Neural cell (in vitro differentiated cells): ENCODE measurements at regions not wholly inside any gene's neighbourhood (a gene's known extent, or its start where the extent isn't known, plus 50 kb on each side); places are given as distances from the start of the nearest gene placed in this dataset.

Source experiments
- H2AFZ ChIP-seq: fragments of 200-600, 300-800 bp; sonication (generic), shearing (Covaris generic); 2 replicates; pipeline ENCODE4 v1.6.0; 2014; ENCODE audit warnings: low read depth, mild to moderate bottlenecking, antibody characterized with exemption, low read length, moderate library complexity
- H3F3A ChIP-seq: fragments of 200-600 bp; shearing (Covaris generic); 2 replicates; pipeline ENCODE4 v1.6.1; 2016; ENCODE audit warnings: mild to moderate bottlenecking, moderate library complexity, mixed read lengths, antibody characterized with exemption, low read length; ENCODE audit not compliant: insufficient read depth, poor library complexity, severe bottlenecking
- H3K27ac ChIP-seq: fragments of 200-600, 300-800 bp; sonication (generic), shearing (Covaris generic); 2 replicates; pipeline ENCODE4 v1.5.1; 2014; ENCODE audit warnings: mild to moderate bottlenecking, low read length, moderate library complexity
- H3K27me3 ChIP-seq: fragments of 300-800, 200-600 bp; sonication (generic), shearing (Covaris generic); 2 replicates; pipeline ENCODE4 v1.6.0; 2014; ENCODE audit warnings: mild to moderate bottlenecking, low read depth, low read length, moderate library complexity; ENCODE audit not compliant: insufficient read depth
- H3K36me3 ChIP-seq: fragments of 300-800, 200-600 bp; sonication (generic), shearing (Covaris generic); 2 replicates; pipeline ENCODE4 v1.5.1; 2014; ENCODE audit warnings: mild to moderate bottlenecking, antibody characterized with exemption, low read length, moderate library complexity; ENCODE audit not compliant: insufficient read depth
- H3K4me2 ChIP-seq: fragments of 300-800, 200-600 bp; sonication (generic), shearing (Covaris generic); 2 replicates; pipeline ENCODE4 v1.6.0; 2014; ENCODE audit warnings: mild to moderate bottlenecking, low read length
- H3K4me3 ChIP-seq: fragments of 300-800, 200-600 bp; sonication (generic), shearing (Covaris generic); 2 replicates; pipeline ENCODE4 v1.5.1; 2014; ENCODE audit warnings: mild to moderate bottlenecking, low read length, moderate library complexity
- H3K79me2 ChIP-seq: fragments of 200-600 bp; shearing (Covaris generic); replicated peaks from 2 replicates; pipeline ENCODE4 v1.6.0; 2014; ENCODE audit warnings: mild to moderate bottlenecking, low read length, moderate library complexity; ENCODE audit not compliant: insufficient read depth
- H3K9ac ChIP-seq: fragments of 300-800, 200-600 bp; sonication (generic), shearing (Covaris generic); 2 replicates; pipeline ENCODE4 v1.6.1; 2016; ENCODE audit warnings: mild to moderate bottlenecking, low read length, mixed read lengths
- H3K9me2 ChIP-seq: fragments of 200-600 bp; shearing (Covaris generic); 2 replicates; pipeline ENCODE4 v1.6.1; 2016; ENCODE audit warnings: mild to moderate bottlenecking, low read length, mixed read lengths; ENCODE audit not compliant: insufficient read depth
- H3K9me3 ChIP-seq: fragments of 200-600, 300-800 bp; sonication (generic), shearing (Covaris generic); 2 replicates; pipeline ENCODE4 v1.6.1; 2016; ENCODE audit warnings: mild to moderate bottlenecking, mixed run types, low read length, moderate library complexity, mixed read lengths
- H4K20me1 ChIP-seq: fragments of 200-600 bp; shearing (Covaris generic); 2 replicates; pipeline ENCODE4 v1.6.1; 2016; ENCODE audit warnings: mild to moderate bottlenecking, mixed run types; ENCODE audit not compliant: insufficient read depth
- CTCF ChIP-seq: fragments of 450-650 bp; IDR thresholded peaks from 2 replicates; pipeline ENCODE4 v1.5.1; 2014; ENCODE audit warnings: antibody characterized with exemption, mild to moderate bottlenecking, moderate library complexity; ENCODE audit not compliant: poor library complexity, severe bottlenecking
- EP300 ChIP-seq: fragments of 450-650 bp; conservative IDR thresholded peaks from 2 replicates; pipeline ENCODE4 v1.6.1; 2014; ENCODE audit warnings: antibody characterized with exemption, mild to moderate bottlenecking, moderate library complexity; ENCODE audit not compliant: poor library complexity, severe bottlenecking
- EZH2 ChIP-seq: fragments of 200-600, 300-800 bp; shearing (Covaris generic), sonication (generic); IDR thresholded peaks from 2 replicates; pipeline ENCODE4 v1.6.1; 2014; ENCODE audit warnings: antibody characterized with exemption, low read length, borderline replicate concordance, mild to moderate bottlenecking; ENCODE audit not compliant: insufficient read depth, poor library complexity, severe bottlenecking
- MXI1 ChIP-seq: fragments of 450-650 bp; conservative IDR thresholded peaks from 2 replicates; pipeline ENCODE4 v1.6.1; 2014; ENCODE audit warnings: antibody characterized with exemption, mild to moderate bottlenecking; ENCODE audit not compliant: poor library complexity, severe bottlenecking
- POLR2AphosphoS5 ChIP-seq: IDR thresholded peaks from 2 replicates; pipeline ENCODE4 v1.6.1; 2012
- RAD21 ChIP-seq: fragments of 450-650 bp; conservative IDR thresholded peaks from 2 replicates; pipeline ENCODE4 v1.6.1; 2014; ENCODE audit warnings: antibody characterized with exemption, mild to moderate bottlenecking, moderate library complexity
- REST ChIP-seq: IDR thresholded peaks from 2 replicates; pipeline ENCODE4 v1.6.1; 2012; ENCODE audit warnings: borderline replicate concordance
- SMC3 ChIP-seq: fragments of 450-650 bp; conservative IDR thresholded peaks from 2 replicates; pipeline ENCODE4 v1.6.1; 2014; ENCODE audit warnings: antibody characterized with exemption, mild to moderate bottlenecking, moderate library complexity; ENCODE audit not compliant: poor library complexity
- TAF1 ChIP-seq: IDR thresholded peaks from 2 replicates; pipeline ENCODE4 v1.6.1; 2012; ENCODE audit warnings: low read depth

DNA sequence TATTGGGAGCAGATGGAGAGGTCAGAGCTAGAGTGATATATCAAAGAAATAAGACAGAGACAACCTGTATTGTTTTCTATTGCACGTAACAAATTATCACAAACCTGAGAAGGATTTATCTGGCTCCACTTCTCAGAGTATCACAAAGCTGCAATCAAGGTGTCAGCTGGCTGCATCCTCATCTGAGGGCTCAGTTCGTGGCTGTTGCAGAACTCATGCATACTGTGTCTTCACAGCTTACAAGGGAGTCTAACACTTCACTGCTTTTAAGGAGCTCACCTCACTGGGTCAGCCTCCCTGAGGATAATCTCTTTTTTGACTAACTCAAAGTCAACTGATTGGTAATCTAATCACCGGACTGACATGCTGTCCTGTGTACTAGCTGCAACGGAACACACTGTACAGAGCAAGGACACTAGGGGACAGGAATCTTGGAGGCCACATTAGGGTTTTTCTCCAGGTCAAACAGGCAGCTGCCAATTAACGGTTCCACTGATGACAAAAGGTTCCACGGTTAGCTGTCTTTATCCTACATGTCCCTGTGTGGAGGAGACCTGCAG is 1006.8 kb upstream of the SEMA6D start:
- no peak overlapping the region for H3K9ac ChIP-seq
- no peaks in the 10 kb centered on the region for H4K20me1 ChIP-seq
- no peaks in the 10 kb centered on the region for H3K9me3 ChIP-seq
- TF ChIP-seq RAD21 (no peak), MXI1 (no peak), EZH2 (no peak), CTCF (no peak), POLR2AphosphoS5 (no peak), EP300 (no peak), SMC3 (no peak), TAF1 (no peak), REST (no peak)
- no peaks in the 10 kb centered on the region for H3F3A ChIP-seq
- H3K4me2 ChIP-seq, result no peak overlapping the region
- H3K36me3 ChIP-seq, result no peaks in the 10 kb centered on the region
- H3K27ac ChIP-seq, result no peak overlapping the region
- no peak overlapping the region for H2AFZ ChIP-seq
- no peaks in the 10 kb centered on the region for H3K79me2 ChIP-seq
- no peaks in the 10 kb centered on the region for H3K27me3 ChIP-seq
- no peak overlapping the region for H3K4me3 ChIP-seq
- no peaks in the 10 kb centered on the region for H3K9me2 ChIP-seq

DNA sequence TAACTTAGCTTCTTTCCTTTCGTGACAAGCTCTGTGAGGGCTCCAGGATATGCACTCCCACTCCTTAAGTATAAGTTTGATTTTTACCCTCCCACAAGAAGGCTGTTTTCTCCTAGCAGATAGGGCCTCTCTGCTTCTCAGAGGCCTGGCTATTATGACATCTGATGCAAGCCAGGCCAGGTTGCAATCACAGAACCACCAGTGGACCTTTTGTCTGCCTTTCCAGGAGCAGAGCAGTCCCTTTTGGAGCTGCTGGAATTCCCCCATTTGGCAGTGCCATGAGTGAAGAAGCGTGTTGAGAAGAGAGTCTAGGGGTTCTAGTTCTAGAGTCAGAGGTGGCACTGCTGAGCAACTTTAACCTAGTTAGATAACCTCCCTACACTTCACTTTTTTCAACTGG is 1004.3 kb upstream of the SEMA6D start:
- TF ChIP-seq RAD21, result no peak
- TF ChIP-seq MXI1, result no peak
- no peak for TF ChIP-seq EZH2
- TF ChIP-seq REST, result no peak
- no peak for TF ChIP-seq SMC3
- no peak for TF ChIP-seq CTCF
- no peak for TF ChIP-seq TAF1
- no peak for TF ChIP-seq EP300
- no peak for TF ChIP-seq POLR2AphosphoS5
- no peaks in the 10 kb centered on the region for H3K9me3 ChIP-seq

More for the DNA sequence above, 1004.3 kb upstream of the SEMA6D start:
- H4K20me1 ChIP-seq, result no peaks in the 10 kb centered on the region
- no peaks in the 10 kb centered on the region for H3K79me2 ChIP-seq
- H3K27ac ChIP-seq, result no peak overlapping the region
- no peaks in the 10 kb centered on the region for H3K36me3 ChIP-seq
- H3K4me2 ChIP-seq, result no peak overlapping the region
- H3K9ac ChIP-seq, result no peak overlapping the region
- no peaks in the 10 kb centered on the region for H3F3A ChIP-seq
- H3K4me3 ChIP-seq, result no peak overlapping the region
- no peak overlapping the region for H2AFZ ChIP-seq
- no peaks in the 10 kb centered on the region for H3K9me2 ChIP-seq
- H3K27me3 ChIP-seq, result no peaks in the 10 kb centered on the region
